D721Med (cell line): ENCODE measurements at regions not wholly inside any gene's neighbourhood (a gene's known extent, or its start where the extent isn't known, plus 50 kb on each side); places are given as distances from the start of the nearest gene placed in this dataset.
"Not testable (repeated sequence)": the region's sequence is repeated elsewhere in the genome, so short reads cannot be mapped to it uniquely, and the experiment has no call there.

Experiments
- DNase-seq: peaks from one replicate; pipeline ENCODE4 v3.0.0; 2011; ENCODE audit warnings: low spot score; ENCODE audit not compliant: insufficient read length
- FAIRE-seq: peaks from 2 replicates; lab custom pipeline; 2011; peaks lifted over from hg19 to GRCh38; lab: Jason Lieb, UNC
- CTCF ChIP-seq: IDR thresholded peaks from 2 replicates; pipeline ENCODE4 v1.5.1; 2012; ENCODE audit warnings: mild to moderate bottlenecking, control low read depth; ENCODE audit not compliant: insufficient read depth; ENCODE audit errors: missing control alignments

GRCh38 chr3:84318273-84318809 lies 640.4 kb upstream of the CADM2 start:
- FAIRE-seq (no peak), DNase-seq (no peak)

GRCh38 chr3:84365563-84366278 lies 593.1 kb upstream of the CADM2 start:
- FAIRE-seq: not testable (repeated sequence)

More at GRCh38 chr3:84318273-84318809, 640.4 kb upstream of the CADM2 start:
- TF ChIP-seq CTCF: no peak

More at GRCh38 chr3:84365563-84366278, 593.1 kb upstream of the CADM2 start:
- not testable (repeated sequence) for DNase-seq
